Ishikawa (cell line): ENCODE measurements at regions not wholly inside any gene's neighbourhood (a gene's known extent, or its start where the extent isn't known, plus 50 kb on each side); places are given as distances from the start of the nearest gene placed in this dataset.

Experiments used
- CEBPB ChIP-seq: IDR thresholded peaks from 2 replicates; pipeline ENCODE4 v1.6.1; 2012
- CREB1 ChIP-seq: IDR thresholded peaks from 2 replicates; pipeline ENCODE4 v1.6.1; 2012; ENCODE audit warnings: low read depth
- EGR1 ChIP-seq: IDR thresholded peaks from 2 replicates; pipeline ENCODE4 v1.6.1; 2012
- FOXM1 ChIP-seq: IDR thresholded peaks from 2 replicates; pipeline ENCODE4 v1.6.1; 2012; ENCODE audit warnings: low read depth, borderline replicate concordance
- RAD21 ChIP-seq: IDR thresholded peaks from 2 replicates; pipeline ENCODE4 v1.6.1; 2012; ENCODE audit warnings: low read depth
- TAF1 ChIP-seq: IDR thresholded peaks from 2 replicates; pipeline ENCODE4 v1.6.1; 2012; ENCODE audit warnings: low read depth, mild to moderate bottlenecking
- TCF12 ChIP-seq: IDR thresholded peaks from 2 replicates; pipeline ENCODE4 v1.6.1; 2012; ENCODE audit warnings: low read depth
- TEAD4 ChIP-seq: IDR thresholded peaks from 2 replicates; pipeline ENCODE4 v1.6.1; 2012
- USF1 ChIP-seq: IDR thresholded peaks from 2 replicates; pipeline ENCODE4 v1.6.1; 2012
- ZBTB7A ChIP-seq: IDR thresholded peaks from 2 replicates; pipeline ENCODE4 v1.6.1; 2012; ENCODE audit warnings: low read depth
- TF ChIP-seq, protein P1 (sequence below): IDR thresholded peaks from 2 replicates; pipeline ENCODE4 v1.6.1; 2012

DNA sequence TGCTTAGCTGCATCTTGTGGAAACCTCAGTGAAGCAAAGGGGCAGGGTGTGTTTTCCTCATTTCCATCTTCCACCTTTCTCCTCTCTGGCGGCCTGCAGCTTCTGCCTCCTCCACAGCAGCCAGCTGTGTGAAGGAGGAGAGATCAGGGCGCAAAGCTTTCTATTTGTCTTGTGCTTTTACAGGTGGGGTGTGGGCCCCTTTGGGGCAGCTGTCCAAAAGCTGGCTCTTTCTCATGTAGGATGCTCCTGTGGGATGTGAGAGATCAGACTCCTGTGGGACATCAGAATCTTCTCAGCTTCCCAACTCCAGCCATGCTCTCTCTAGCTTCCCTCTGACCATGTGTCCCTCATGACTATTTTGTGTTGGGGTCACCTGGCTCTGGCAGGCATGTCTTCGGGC is 227.1 kb downstream of the MID1 start:
- no peak for TF ChIP-seq USF1
- TF ChIP-seq TCF12 = no peak
- TF ChIP-seq, protein P1, sequence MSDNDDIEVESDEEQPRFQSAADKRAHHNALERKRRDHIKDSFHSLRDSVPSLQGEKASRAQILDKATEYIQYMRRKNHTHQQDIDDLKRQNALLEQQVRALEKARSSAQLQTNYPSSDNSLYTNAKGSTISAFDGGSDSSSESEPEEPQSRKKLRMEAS = no peak
- no peak for TF ChIP-seq CREB1
- no peak for TF ChIP-seq ZBTB7A

DNA sequence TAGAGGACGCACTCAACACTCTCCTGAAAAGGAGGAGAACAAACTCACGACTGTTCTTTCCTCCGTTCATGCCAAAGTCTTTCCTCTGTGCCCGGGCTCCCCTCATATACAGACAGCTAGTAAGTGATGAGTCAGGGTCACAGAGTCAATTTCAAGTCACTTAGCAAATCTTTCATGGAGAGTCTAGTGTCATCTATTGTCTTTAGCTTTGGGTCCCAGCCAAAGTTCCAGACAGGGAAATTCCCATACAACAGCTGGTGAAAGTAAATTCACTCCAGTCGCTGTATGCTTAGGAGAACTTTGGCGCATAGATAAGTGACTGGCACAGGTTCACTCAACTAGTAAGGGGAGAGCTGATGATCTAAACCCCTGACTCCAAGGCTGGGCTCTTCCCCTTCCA is 226.5 kb downstream of the MID1 start:
- TF ChIP-seq, protein P1 = no peak
- TF ChIP-seq TAF1 (no peak), EGR1 (no peak), USF1 (no peak), CREB1 (no peak), TCF12 (no peak), FOXM1 (no peak), RAD21 (no peak)

DNA sequence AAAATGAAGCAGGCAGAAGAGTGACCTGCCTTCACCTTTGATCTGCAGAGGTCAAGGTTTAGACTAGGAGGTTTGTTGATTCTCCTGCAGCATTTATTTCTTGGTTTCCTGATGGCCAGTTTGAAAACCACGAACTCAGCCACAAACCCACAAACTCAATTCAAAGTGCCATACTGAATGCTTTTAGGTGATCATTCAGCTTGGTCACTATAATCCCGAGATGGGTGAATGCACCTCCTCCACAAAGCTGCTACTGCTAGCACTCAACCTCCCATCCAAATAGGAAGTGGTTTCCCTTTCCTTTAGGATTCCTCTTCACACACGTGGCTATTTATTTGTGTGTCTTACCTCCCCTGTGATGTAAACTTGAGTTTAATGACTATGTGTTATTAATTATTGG is 225.2 kb downstream of the MID1 start:
- TF ChIP-seq ZBTB7A (no peak), TEAD4 (no peak), CEBPB (no peak), FOXM1 (no peak), USF1 (no peak), TCF12 (no peak)
